Stimulated activated naive CD8-positive, alpha-beta T cell treated with anti-CD3 and anti-CD28 coated beads, Interleukin-15, Interleukin-2, amounts not matched to agents 100 U/mL and 50 U/mL, for 24 hours (primary cell): ENCODE measurements at regions not wholly inside any gene's neighbourhood (a gene's known extent, or its start where the extent isn't known, plus 50 kb on each side); places are given as distances from the start of the nearest gene placed in this dataset.

Experiments
- ATAC-seq: fragments of 150-1000 bp; cut with Tn5 transposase; one replicate; pipeline ENCODE4 v1.10.0; 2021
- DNase-seq: peaks from one replicate; pipeline ENCODE4 v3.0.0; 2021

- no peak for ATAC-seq
- no peak for DNase-seq
These were observed 191.1 kb downstream of the MELK start for GRCh38 chr9:36763778-36764177.

DNA sequence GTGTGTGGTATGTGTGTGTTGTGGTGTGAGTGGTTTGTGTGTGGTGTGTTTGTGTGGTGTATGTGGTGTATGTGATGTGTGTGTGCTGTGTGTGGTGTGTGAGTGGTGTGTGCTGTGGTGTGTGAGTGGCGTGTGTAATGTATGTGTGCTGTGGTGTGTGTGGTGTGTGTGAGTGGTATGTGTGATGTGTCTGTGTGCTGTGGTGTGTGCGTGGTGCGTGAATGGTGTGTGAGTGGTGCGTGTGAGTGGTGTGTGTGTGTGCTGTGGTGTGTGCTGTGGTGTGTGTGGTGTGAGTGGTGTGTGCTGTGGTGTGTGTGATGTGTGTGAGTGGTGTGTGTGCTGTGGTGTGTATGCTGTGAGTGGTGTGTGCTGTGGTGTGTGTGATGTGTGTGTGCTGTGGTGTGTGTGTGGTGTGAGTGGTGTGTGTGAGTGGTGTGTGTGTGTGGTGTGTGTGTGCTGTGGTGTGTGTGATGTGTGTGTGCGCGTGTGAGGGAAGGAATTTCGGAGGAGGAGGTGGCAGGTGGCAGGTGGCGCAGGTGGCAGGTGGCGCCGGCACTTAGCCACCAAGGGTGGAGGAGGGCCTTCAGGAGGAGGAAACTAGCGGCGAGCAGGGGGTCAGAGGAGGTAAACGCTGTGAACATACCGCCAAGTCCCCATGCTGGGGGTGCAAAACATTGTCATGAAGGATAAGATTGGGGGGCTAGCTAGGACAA, 191.8 kb downstream of the MELK start:
- DNase-seq: no peak
- no peak for ATAC-seq

GRCh38 chr9:36765077-36765390, 192.3 kb downstream of the MELK start:
- ATAC-seq: no peak
- DNase-seq: no peak

- ATAC-seq: peak; percentile 99
- peak; percentile 90 for DNase-seq
These were observed 193.0 kb downstream of the MELK start for GRCh38 chr9:36765468-36766341.

DNA sequence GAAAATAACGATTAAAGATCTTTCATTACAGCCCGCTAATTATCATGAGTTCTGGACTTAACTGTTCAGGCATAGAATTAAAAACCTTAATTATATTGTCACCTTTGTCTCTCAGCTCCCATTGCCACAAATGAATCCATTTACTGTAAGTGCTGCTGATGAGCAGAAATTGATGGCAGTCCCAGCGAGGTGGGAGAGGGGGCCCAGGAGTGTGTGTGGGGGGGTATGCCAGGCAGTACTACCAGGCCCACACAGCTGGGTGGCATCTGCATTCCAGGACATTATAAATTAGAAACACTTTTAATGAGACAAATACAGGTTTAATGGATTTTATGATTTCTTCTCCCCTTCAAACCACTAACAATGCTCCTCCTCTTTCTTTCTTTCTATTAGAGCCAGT, 196.0 kb downstream of the MELK start:
- ATAC-seq: no peak
- no peak for DNase-seq

- no peak for DNase-seq
- no peak for ATAC-seq
These were observed 197.3 kb downstream of the MELK start for GRCh38 chr9:36770025-36770424.

DNA sequence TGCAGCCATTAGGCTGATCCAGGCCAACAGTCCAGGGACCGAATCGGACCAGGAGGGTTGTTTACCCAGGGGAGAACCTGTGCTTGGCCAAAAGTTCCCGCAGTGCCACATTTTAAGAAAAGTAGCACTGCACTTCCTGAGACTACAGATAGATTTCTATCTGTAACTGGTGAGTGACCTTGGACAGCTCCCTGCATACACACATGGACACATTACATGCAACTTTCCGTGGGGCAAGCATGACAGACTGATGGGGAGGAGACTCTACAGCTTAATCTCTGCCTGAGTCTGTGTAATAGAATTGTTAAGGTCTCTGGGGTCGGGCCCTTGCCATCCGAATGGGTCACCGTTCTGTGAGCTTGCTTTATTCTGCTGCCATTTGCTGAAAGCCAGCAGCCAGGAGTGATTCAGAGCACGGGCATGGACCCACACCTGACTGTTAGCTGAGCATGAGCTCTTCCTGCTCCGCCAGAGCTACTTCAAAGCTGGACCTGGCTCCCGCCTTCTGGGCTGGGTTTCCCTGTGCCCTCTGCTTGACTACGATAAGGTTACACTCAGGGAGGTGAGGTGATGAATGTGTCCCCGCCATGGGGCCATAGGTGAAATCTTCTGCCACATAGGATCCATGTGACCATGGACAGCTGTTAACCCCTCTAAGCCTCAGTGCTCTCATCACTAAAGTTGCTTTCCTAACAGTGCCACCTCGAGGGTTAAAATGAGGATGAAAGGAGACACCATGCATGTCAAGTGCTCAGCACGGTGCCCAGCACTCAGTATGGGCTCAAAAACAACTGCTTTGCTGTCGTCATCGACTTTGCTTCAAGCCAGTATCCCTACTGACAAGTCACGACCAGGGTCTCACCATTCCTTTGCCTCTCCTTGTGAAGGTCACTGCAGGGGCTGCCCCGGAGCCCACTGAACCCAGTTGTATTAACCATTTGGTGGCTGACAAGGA, 200.0 kb downstream of the MELK start:
- DNase-seq (no peak), ATAC-seq (no peak)

GRCh38 chr9:36778682-36779081, 206.0 kb downstream of the MELK start:
- no peak for ATAC-seq
- DNase-seq: no peak

- no peak for ATAC-seq
These were observed 206.9 kb downstream of the MELK start for GRCh38 chr9:36779582-36779981.

GRCh38 chr9:36780186-36780585, 207.5 kb downstream of the MELK start:
- ATAC-seq (no peak), DNase-seq (no peak)

More at GRCh38 chr9:36779582-36779981, 206.9 kb downstream of the MELK start:
- no peak for DNase-seq

DNA sequence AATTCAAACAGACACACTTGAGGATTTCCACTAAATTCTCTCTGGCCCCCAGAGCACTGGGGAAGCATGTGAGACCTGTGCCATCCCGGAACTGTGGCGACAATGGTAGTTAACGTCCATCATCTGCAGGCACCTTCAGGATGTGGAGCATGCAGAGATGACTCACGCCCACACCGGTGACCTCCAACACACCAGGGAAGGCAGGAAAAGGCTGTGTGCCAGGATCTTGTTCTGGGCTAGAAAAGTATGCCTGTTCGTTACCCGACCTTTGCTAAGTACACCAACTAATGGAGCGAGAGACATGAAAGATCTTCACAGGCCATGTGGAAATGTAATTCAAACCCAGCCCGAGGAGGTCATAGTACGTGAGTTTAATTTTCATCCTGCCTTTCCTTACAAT, 208.8 kb downstream of the MELK start:
- no peak for ATAC-seq
- DNase-seq: no peak
